ENCODE measurements at regions not wholly inside any gene's neighbourhood (a gene's known extent, or its start where the extent isn't known, plus 50 kb on each side); places are given as distances from the start of the nearest gene placed in this dataset.

- TF ChIP-seq FOXM1 (IDR thresholded peaks at IDR 0.05; ENCODE audit: borderline replicate concordance) (no peak), NFRKB (IDR thresholded peaks at IDR 0.05) (no peak), HDGF (IDR thresholded peaks at IDR 0.05; ENCODE audit: borderline replicate concordance) (no peak), SP1 (IDR thresholded peaks at IDR 0.05) (no peak), FOXK2 (IDR thresholded peaks at IDR 0.05) (no peak), SUZ12 (IDR thresholded peaks at IDR 0.05) (no peak)
Measured at GRCh38 chr1:30325999-30326398, 397.4 kb downstream of the MATN1 start.
